HG02759 (cell line): ENCODE measurements at regions not wholly inside any gene's neighbourhood (a gene's known extent, or its start where the extent isn't known, plus 50 kb on each side); places are given as distances from the start of the nearest gene placed in this dataset.
"Not testable (repeated sequence)": the region's sequence is repeated elsewhere in the genome, so short reads cannot be mapped to it uniquely, and the experiment has no call there.

ENCODE experiments used
- ATAC-seq: cut with Tn5 transposase; IDR thresholded peaks from one replicate; pipeline ENCODE4 v1.9.1; 2021; ENCODE audit warnings: mild to moderate bottlenecking, moderate library complexity; ENCODE audit not compliant: unreplicated experiment

DNA sequence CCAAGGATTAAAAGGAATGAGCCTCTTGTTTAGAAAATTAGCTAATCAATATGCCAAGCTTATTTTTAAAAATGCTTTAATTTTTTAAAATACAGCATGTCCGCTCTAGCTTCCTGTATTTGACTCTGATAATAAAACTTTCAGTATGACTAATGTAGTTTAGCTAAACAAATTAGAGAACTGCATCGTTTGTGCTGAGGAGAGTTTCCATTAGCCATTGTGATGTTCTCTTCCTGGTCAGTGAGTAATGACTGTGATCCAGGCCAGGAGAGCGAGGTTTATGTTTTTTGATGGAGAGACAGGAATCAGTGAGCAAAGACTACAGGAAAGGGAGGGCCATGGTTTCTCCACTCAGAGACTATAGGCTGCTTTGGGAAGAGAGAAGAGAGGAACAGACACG is 237.2 kb upstream of the ETAA1 start:
- no peak for ATAC-seq

DNA sequence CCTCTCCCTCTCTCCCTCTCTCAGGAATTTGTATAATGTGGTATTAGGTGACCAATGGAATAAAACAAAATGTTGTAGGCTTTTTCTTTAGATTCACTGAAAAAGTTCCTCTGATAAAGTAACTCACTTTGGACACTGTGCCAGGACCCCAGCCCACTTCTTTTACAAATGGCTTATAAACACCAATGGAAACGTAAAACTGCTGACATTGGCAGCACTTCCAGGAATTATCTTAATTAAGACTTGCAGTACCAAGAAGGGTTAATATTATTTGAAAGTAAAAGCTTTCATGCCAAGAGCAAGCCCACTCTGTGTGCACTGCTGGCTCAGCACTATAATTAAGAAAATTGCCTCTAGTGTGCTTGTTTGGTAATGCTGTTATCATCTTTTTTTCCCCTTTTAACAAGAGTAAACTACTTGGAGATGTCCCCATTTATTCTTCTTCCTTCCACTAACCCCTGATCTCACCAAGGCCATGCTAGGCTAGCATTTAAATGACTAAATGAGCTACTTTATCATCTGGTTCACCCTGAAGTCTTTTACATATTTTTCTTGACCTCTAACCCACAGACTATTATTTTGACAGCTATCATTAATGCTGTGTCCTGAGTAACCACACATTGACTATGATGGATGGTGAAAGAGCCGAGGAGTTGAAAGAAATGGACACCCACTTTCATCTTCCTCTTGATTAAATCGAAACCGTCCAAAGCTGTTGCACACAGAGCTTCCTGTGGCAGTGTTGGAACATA is 232.2 kb upstream of the ETAA1 start:
- ATAC-seq = no peak

DNA sequence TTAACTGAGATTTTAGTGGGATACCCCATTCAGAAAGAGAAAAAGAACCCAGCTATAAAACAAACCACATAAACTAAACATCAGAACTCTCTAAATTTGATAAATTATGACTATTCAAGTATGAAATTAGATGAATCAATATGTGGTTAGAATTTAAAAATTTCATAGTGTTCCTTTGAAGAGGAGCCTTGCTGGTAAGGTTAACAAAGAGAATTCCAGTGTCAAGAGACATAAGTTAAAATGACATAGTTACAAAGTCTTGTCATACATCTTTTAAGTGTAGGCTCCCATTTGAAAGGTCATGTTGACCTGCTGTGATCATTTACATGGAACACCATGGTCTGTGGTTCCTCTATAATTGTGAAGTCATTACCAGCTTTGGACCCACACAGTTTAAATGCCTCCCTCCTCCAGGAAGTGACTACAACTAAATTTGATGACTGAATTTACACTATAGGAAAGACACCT is 231.6 kb upstream of the ETAA1 start:
- ATAC-seq = no peak

DNA sequence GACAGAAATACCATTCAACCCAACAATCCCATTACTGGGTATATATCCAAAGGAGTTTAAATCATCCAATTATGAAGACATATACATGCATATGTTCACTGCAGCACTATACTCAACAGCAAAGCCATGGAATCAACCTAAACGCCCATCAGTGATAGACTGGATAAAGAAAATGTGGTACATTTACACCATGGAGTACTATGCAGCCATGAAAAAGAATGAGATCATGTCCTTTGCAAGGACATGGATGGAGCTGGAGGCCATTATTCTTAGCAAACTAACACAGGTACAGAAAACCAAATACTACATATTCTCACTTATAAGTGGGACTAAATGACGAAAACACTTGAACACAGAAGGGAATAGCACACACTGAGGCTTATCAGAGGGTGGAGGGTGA is 230.6 kb upstream of the ETAA1 start:
- not testable (repeated sequence) for ATAC-seq

DNA sequence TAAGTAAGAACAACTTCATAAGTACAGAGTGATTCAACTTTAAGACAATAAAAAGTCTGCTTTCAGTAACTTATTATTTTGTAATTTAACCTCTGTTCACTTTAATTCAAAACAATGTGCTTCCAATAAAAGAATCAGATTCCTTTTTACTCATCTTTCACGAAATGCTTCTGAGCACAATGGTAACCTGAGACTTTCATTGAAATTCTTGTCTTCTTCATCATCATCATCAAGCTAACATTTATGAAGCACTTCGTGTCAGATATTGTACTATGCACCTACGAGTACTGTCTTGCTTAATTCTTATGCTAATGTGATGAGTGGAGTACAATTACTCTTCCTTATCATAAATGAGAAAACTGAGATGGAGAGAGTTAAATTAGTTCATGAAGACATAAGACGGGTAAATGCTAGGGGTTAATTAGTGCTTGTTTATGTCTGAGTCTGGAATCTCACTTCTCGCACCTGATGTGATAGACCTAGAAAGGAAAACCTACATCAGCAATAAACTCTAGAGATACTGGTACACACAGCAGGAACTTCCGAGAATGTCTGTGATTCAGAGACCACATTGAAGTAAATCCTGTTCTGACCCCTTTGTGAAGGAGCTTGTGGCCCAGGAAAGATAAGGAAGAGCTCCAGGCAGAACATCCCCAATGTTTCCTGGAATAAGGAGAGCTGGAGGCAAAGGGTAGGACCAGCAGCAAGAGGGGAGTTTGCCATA is 227.6 kb upstream of the ETAA1 start:
- ATAC-seq = no peak

DNA sequence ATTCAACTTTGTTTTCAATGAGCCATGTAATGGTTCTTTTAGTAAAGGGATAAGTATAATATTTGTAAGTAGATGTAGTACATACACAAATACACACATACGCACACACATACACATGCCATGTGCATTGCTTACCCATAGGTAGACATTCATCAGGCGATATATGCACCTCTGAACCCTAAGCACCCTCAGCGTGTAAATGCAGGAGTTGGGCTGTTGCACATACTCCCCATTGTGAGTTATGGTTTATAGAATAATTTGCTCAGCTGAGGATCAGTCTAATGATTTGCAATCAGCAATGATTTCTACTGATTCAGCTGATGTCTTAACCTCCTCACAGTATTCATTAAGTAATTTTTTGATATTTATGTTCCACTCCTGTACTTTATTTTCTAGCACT is 217.6 kb upstream of the ETAA1 start:
- no peak for ATAC-seq

DNA sequence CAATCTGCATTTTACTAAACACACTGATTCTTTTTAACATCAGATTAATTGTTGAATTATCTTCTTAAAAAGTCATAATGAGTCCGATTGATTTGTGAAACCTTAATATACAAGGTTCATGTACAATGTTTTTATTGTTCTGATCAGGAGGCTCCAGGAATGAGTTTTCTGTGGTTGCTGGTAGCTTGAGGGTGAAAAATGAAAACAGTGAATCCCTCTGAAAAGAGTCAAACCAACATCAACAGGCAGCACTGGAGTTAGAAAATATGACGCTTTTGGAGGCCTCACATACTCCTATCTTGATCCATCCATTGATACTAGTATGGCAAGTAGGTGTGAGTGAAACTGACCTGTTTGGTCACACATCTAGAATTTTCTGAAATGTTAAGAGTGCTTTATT is 216.3 kb upstream of the ETAA1 start:
- ATAC-seq = no peak

DNA sequence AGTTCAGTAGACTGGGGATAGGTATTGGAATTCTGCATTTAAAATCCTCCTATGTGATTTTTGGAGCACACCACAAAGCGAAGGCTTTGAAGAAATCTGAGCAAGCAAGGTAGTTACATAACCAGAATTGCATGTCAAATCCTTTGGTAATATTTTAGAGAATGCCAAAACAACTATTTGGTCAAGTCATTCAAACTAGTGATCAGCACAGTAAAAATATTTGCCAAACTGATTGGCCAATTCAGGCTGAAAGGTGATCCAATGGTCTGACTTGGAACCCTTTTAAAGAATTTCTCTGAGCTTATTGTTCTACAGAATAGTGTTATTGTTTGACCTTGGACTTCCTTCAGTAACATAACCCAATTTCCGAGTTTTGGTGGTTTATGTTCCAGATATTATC is 214.2 kb upstream of the ETAA1 start:
- ATAC-seq = no peak

DNA sequence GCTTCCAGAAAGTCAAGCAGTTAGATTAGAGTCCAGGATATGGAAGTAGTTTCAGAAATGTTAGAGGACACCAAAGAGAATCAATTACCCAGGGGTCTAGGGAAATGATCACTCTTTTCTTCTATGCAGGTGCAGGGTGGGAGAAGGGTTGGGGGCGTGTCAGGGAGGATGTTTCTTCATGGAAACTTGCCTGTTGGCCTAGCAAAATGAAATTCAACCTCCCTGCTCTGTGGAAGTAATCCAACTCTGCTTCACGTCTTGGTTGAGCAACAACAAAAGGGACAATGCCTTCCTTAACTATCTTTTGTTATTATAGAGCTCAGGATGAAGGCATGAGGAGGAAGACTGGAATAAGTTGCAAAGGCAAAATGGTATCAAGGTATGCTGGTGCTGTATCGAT is 210.8 kb upstream of the ETAA1 start:
- no peak for ATAC-seq

DNA sequence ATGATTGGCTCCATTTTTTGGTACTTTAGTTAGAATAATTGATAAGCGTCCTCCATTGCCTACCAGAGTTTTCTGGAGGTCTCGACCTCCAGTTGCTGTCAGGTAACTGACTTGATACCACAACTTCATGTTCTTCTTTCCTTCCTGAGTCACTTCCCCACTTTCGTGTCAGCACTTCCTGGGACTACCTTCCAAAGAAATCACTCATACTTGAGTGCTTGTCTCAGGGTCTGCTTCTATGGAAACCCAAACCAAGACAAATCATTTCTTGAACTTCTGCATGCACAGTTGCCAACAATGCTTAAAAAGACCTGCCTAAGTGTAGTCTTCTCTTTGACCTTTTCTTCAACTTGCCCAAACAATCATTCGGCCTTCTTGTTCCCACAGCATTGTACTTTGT is 210.3 kb upstream of the ETAA1 start:
- no peak for ATAC-seq

DNA sequence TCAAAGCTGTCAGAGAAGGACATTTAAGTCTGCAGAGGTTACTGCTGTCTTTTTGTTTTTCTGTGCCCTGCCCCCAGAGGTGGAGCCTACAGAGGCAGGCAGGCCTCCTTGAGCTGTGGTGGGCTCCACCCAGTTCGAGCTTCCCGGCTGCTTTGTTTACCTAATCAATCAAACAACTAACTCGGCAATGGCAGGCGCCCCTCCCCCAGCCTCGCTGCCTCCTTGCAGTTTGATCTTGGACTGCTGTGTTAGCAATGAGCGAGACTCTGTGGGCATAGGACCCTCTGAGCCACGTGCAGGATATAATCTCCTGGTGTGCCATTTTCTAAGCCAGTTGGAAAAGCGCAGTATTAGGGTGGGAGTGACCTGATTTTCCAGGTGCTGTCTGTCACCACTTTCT is 201.8 kb upstream of the ETAA1 start:
- not testable (repeated sequence) for ATAC-seq

DNA sequence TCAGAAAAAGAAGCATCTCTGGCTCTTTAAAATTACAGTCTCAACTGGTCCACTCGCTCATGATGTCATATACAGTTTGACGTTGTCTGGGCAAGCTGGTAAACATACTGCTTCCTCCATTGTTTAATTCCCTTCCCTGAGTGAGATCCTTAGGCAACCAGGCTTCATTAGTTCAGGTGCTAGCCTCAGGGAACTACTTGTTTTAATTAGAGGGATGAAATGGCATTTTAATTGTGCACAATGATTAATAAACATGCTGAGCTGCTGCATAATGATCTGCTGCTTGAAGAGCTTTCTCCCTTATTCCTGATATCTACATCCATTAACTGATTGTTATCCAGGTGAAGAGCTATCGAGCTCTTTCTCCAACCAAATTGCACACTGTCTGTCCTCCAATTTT is 195.6 kb upstream of the ETAA1 start:
- no peak for ATAC-seq

DNA sequence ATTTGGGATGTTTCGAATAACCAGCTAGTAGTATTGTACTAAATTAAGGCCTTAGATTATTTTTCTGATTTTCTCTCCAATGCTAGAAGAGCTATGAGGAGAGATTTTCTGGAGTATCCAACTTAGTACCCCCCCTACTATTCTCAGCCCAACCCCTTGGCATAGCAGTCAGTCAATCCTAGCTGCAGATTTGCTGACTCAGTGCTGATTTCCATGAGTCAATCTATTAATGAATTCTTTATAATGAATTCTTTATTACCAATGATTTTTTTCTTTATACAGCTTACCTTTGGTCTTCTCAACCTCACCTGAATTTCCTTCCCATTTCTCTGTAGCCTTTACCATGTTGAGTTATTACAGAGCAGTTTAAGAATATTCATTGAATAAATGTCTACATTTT is 192.8 kb upstream of the ETAA1 start:
- ATAC-seq = no peak

DNA sequence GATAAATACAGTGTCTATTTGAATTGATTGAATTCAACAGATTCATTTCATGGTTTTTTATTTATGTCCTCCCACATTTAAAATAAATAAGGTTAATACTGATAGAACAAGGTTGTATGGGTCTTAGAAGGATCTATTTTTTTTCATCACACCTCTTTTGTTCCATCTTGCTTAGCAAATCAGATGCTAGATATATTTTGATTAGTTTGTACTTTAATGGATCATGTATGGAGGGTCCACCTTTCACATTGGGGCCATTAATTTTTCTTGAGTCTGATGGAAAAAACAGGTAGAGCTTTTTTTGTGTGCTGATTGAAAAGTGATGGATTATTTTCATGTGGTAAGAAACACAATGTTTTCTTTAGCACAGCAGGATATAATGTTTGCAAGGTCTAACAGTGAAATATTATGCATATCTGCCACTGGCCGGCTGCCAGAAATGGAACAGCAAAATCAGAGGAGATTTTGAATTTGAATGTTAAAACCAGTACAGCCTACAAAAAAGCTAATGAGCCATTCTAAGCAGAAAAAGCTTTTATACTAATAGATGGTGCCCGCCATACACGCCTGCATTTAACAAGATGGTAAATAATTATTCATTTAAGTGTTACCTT is 188.1 kb upstream of the ETAA1 start:
- ATAC-seq = no peak

DNA sequence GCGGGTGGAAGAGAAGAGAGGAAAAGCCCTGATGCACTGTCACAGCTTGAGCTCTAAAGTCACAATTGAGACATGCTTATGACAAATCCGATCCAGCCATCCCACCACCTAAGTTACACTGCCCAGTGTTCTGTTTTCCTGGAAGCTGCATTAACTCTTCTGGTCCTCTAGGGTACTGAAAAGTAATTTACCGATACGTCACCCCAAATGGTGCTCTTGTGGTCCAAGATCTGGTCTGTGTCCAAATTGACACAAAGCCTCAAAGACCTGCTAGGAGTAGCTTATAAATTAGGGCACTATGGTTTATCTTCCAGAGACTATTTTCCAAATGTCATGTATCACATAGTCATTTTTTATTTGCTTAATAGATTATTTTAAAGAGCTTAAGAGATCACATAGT is 186.7 kb upstream of the ETAA1 start:
- ATAC-seq = no peak

DNA sequence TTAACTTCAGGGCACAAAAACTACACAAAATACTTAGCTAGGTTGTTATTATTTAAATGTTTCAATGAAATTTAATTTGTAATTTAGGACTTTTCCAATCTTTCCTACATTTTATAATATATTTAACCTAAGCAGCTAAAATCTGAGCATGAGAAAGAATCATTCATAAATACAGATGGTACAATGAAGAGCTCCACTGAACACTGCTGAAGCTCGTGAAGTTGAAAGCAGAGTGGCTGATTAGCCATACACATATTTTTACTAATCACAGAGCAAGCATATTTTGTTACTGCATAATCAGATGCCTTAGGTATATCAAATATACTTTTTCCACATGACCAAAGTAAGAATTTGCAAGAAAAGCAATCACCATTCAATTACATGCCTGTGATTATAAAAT is 184.9 kb upstream of the ETAA1 start:
- no peak for ATAC-seq

DNA sequence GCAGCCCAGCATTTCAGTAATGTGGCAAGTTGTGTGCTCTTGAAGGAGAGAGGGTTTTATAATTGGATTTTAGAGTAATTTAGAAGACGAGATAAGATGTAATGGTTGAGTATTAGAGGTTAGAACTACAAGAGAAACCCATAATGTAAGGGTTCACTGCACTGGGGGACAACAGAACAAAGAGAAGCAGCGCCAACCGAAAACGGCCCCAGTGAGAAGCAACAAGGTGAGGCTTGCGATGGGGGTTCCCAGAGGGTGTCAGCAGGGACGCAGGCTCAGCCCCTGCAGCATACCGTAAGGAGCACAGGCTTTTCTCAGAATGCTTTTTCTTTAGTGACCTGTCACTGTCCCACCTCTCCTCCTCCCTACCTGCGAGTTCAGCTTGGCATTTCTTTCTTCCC is 183.9 kb upstream of the ETAA1 start:
- no peak for ATAC-seq

DNA sequence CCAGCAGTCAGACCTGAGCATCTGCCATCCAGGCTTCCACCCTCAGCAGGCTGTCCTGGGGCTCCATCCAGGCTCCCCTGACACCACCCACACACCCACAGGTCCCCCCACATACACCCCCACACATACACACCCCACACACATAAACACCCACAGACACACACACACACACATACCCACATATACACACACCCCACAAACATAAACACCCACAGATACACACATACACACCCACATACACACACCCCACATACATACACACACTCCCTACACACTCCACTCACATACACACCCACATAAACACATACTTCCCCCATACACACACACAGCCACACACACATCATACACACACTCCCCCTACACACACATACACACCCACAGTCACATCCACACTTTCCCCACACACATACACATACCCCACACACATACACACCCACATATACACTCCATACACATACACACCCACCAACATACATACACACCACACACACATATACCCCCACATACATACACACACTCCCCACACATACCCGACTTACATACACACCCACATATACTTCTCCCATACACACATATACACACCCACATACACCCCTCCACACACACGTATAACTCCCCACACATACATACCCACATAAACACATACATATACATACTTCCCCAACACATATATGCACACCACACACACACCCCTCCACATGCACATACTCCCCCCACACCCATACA is 183.3 kb upstream of the ETAA1 start:
- no peak for ATAC-seq

DNA sequence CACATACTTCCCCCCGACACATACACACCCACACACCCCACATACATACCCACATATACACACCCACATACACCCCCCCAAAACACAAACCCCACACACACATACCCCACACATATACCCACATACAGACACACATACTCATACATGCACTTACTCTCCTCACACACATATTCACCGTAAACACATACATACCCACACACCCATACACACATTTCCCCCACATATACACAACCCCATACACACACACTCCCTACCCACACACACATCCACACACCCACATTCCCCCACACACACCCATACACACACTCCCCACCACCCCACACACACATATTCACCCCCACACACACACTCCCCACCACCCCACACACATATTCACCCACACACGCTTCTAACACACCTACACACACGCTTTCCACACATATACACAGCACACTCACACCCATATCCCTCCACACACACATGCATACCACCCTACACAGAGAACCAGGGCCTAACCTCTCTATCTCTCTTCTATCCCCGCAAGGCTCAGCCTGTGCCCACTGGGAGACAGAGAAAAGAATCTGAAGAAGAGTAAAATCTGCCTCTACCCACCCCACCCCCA is 182.4 kb upstream of the ETAA1 start:
- ATAC-seq = no peak

DNA sequence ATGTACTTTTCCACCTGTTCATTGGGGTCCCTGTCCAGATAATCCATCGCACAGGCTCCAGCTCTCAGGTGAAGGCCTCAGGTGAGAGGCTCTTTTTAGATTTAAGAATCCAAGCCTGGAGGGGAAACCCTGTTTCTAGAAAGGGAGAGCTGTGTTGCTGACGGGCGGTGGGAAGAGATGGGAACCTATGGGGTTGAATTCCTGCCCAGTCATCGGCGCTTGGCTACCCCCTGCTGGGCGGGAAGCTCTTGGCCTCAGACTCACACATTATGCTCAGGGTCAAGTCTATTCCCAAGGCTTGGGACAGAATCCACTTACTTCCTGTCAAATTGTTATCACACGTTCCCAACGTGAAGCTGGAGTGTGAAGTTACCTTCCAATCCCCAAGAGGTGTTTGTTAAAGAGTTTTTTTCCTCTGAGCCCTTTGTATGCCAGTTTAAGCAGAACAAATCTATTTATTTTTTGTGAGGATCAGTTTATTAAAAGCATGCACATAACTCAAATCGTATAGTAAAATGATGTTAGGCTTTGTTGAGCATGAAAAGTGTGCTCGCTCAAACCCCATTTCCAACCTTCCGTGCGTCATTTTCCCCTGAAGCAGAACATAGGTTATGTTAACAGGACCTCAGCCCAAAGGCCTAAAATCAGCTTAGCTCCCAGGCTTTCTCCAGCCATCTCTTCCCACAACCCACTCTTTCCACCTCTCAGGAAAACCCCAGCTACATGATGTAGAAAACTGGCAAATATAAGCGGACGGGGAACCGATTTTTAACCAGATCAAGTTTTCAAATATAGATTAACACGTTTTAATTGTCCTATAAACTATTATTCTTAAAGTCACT is 181.7 kb upstream of the ETAA1 start:
- peak; percentile 48 for ATAC-seq
